HG03025 (cell line): ENCODE measurements at regions not wholly inside any gene's neighbourhood (a gene's known extent, or its start where the extent isn't known, plus 50 kb on each side); places are given as distances from the start of the nearest gene placed in this dataset.
"Not testable (repeated sequence)": the region's sequence is repeated elsewhere in the genome, so short reads cannot be mapped to it uniquely, and the experiment has no call there.

Experiments used
- ATAC-seq: cut with Tn5 transposase; IDR thresholded peaks from one replicate; pipeline ENCODE4 v1.9.1; 2021; ENCODE audit warnings: mild to moderate bottlenecking, moderate library complexity; ENCODE audit not compliant: unreplicated experiment, low FRiP score

DNA sequence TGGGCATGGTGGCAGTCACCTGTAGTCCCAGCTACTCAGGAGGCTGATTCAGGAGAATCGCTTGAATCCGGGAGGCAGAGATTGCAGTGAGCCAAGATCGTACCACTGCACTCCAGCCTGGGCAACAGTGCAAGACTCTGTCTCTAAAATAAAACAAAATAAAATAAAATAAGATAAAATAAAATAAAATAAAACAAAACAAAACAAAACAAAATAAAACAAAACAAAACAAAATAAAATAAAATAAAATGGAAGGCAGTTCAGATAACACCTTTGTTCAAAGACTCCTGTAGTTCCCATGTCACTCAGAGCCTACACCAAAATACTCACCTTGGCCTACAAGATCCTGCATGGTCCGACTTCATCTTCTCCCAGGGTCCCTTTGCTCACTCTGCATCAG is 61.3 kb downstream of the SYF2 start:
- not testable (repeated sequence) for ATAC-seq

DNA sequence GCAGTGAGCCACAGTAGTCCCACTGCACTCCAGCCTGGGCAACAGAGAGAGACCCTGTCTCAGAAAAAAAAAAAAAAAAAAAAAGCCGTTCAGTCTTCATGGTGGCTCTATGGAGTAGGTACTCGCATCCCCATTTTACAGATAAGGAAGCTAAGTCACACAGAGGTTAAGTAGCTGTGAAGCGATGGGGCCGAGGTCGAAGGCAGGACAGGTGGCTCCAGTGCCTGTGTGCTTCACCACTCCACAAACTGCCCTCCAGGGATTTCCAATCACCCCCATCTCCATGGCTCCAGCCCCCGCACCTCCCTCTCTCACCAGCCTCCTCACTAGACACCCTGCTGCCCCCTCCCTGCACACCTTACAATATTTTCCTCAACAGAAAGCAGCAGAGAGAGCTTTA is 61.9 kb downstream of the SYF2 start:
- no peak for ATAC-seq

DNA sequence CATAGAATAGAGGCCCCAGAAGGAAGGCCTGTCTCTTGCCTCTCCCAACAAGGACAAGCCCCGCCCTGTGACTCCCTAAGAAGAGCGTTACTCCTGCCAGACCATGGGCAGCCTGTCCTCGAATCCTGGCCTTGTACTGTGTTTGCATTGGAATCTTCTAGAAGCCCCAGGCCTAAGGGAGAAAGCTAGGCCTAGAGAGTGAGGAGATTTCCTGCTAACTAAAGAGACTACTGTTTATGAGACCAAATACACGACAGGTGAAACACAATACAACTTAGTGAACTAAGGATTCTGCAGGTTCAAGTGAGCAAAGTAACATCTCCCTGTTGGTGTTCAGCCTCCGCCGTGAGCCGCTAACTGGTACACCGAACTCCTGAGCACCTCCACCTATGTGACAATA is 62.7 kb downstream of the SYF2 start:
- no peak for ATAC-seq

DNA sequence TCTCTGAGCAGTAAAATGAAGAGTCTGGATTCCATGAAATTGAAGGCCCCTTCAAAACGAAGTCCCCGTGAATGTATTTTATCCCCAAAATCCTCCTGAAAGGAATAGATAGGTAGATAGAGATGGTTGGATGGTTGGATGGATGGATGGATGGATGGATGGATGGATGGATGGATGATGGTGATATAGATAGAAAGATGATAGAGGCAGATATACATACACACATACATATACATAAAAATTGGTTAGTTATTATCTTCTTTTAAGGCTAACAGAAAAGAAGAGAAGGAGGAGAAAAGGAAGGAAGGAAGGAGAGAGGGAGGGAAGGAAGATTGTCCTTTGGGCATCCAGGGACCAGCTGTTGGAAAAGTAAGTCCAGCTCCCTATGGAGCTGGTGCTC is 63.1 kb downstream of the SYF2 start:
- no peak for ATAC-seq

DNA sequence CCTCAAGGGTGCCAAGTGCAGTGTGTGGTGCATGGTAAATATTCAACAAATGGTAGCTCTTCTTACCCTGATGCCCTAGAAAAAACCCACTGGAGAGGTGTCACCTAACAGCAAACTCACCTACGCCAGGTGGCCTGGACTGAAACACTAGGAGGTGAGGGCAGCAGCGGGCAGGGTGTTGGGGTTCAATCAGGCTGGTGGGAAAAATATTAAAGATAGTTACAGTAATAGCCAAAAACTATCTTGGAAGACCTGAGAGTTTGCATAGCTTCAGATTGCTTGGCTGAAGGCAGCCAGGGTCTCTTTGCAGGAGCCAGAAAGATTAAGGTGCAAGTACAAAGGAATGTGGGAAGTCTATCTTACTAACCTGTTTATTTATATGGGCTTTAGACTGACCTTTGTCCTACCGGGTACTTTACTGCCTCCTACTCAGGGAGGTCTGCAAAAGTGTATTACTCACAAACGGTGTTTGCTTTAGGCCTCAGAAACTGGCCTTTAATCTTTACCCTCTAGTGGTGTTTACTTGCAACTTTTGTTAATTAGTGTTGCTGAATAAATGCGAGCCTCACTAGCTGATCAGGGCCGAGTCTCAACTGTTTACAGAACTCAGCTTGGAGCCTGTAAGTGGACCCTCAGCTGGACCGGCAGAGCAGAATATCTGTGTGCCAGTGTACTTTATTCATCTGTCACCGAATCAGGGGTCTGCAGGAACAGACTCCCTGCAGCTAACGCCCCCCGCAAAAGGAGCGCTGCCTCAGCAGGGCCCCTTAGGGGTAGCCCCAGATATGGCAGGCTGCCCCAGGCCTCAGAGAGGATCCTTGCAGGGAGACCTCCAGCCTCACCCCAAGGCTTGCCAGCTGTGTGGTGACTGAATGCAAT is 63.9 kb downstream of the SYF2 start:
- no peak for ATAC-seq

DNA sequence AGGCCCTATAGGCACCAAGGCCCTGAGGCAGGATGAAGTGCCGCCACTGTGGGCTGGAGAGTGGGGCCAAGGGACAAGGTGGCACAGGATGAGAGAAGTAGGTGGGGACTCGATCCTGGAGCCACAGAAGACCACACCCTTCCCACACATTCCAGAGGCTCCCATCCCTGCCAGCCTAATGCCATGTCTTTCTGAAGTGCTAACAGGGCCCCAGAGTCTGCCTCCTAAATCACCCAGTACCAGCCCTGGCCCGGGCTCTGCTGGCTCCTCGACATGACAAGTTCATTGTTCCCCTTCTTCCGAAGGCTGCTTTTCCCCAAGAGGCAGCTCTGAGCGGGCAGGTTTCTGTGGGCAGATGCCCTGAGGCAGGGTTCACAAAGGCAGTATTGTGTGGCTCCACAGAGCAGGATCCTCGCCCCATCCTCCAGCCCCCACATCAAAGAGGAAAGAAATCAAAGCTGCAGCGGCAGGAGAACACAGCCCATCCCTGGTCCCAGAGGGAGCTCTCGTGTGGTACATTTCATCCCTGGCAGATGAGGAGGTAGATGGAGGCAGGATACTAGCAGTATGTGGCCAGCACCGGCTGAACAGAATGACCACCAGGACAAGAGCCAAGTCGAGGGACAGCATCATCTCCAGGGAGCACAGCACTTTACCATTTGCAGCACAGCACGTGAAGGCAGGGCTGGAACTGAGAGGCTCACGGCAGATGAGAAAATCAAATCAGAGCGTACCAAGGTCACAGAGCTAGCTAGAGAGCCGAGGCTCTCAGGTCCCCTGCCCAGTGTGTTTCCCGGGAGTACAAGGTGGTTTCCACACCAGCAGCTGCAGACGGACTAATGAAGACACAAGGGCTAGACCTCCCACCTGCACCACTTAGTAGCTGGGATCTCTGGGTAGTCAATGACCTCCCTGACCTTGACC is 64.8 kb downstream of the SYF2 start:
- no peak for ATAC-seq

DNA sequence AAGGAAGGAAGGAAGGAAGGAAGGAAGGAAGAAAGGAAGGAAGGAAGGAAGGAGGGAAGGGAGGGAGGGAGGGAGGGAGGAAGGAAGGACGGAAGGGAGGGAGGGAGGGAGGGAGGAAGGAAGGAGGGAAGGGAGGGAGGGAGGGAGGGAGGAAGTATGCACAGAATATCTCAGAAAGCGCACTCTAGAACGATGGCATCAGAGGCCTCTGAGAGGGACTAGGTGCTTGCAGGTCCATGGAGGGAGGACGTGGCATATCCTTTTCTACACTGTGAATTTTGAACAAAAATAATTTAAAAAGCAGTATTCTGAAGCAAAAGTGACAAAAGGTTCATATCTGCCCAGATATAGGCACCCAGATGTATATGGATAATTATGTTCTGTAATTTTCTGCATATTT is 65.5 kb downstream of the SYF2 start:
- no peak for ATAC-seq

DNA sequence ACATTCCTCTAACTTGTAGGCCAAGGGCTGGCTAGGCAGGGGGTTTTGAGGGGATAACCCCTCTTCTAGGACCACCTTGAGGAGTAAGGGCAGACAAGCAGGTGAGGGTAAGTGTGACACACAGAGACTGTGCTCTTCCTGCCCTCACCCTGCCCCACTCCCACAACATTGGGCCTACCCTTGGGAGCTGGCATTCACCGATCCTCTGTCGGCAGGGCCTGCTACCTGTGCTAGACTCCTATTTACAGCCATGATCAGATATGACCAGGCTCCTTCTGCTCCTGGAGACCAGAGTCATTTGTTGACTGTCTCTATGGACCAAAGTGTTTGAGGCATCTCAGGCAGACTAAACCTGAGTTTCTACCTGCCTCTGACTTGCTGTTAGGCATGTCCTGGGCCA is 68.3 kb downstream of the SYF2 start:
- no peak for ATAC-seq

DNA sequence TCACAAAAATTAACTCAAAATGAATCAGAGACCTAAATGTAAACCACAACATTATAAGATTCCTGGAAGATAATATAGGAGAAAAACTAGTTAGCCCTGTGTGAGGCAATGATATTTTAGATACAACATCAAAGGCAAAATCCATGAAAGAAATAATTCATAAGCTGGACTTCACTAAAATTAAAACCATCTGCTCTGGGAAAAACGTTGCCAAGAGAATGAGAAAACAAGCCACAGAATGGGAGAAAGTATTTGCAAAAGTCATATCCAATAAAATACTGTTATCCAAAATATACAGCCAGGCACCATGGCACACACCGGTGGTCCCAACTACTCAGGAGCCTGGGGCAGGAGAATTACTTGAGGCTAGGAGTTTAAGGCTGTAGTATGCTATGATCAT is 70.3 kb downstream of the SYF2 start:
- no peak for ATAC-seq

DNA sequence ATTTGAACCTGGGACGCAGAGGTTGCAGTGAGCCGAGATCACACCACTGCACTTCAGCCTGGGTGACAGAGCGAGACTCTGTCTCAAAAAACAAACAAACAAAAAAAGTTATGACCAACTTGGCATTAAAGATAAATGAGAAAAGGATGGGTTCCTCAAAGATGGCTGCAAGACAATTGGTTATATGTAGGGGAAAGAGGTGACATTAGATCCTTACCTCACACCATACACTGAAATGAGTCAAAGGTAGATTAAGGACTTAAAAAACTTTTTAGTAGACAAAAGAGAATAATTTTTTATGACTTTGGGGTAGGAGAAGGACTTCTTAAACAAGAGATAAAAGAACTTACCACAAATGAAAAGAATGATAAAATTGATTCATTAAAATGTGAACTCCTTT is 74.5 kb downstream of the SYF2 start:
- ATAC-seq: no peak

DNA sequence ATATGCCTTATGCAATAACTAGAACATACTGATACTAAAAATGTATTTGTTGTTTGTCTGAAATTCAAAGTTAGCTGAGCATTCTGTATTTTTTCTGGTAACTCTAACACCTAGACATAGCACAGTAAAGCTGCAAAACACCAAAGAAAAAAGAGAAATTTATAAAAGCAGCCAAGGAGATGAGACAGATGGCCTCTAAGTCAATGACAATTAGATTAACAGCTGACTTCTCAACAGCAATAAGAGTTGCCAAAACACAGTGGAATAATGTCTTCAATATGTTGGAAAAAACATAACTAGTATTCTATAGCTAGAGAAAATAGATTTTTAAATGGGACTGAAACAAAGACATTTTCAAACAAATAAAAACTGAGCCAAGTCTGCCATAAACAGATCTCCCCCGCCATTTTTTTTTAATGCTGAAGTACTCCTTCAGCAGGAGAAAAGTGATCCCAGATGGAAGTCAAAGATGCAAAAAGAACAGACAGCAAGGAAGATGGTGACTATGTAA is 81.3 kb downstream of the SYF2 start:
- ATAC-seq: no peak

DNA sequence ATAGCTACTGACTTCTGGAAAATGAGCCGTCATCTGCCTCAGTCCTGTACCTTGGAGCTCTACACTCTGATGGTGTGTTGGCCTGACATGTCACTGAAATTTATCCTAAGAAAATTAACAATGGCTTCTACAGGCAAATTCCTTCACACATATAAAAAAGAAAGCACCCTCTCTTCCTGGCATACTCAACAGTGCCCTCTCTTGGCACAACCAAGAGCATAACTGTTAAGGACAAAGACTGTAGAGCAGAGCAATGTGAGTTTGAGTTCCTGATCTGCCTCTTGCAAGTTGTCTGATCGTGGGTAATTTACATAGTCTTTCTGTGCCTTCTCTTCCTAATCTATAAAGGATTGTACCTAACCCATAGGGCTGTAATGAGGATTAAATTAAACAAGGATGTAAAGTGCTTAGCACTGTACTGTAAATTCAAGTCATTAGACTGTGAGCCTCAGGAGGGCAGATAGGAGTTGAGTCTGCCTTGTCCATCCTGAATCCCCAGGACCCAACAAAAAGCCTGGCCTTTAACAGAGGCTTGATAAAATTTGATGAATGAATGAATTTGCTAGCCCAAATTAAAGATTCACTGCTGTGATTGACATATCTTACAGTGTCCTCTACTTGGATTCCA is 83.5 kb downstream of the SYF2 start:
- no peak for ATAC-seq

DNA sequence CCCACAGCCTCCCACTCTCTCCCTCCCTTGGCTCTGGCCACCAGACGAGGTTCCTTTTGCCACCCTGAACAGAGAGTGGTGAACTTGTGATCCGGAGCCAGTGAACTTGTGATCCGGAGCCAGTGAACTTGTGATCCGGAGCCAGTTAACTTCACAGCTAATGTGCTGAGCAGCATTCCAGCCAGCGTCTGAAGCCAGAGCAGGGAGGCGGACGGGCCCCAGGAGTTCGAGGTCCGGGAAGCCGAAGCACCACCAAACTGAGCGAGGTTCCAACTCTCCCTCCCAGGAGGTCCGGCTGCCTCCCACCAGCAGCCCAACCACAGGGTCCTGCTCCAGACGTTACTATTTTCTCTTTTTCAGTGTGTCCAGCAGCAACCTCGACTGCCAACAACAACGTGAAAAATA is 85.8 kb downstream of the SYF2 start:
- no peak for ATAC-seq

DNA sequence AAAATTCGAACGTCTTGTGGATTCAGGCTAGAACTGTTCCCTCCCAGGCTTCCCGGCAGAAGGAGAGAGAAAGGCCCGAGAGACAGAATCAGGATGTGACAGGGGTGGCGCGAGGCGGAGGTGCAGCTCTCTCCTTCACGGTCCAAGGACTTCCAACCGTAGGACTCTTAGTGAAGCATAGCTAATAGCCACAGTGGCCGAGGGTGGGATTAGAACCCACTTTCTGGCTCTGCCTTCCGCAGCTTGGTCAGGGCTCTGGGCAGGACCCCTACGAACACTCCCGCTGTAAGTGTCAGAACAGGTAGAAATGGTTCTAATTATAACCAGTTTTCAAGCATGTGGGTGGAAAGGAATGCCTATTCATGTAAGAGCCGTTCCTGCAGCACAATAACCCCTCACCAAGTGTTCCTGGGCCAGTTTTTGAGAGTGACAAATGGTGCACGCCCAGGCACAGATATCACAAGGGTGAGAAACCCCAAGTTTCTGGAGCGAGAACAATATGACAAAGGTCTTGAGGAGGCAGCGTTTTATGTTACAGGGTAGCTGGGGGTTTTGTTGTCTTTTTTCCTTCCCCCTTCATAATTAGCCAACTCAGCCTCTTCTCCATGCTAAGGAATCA is 86.4 kb downstream of the SYF2 start:
- ATAC-seq: no peak

DNA sequence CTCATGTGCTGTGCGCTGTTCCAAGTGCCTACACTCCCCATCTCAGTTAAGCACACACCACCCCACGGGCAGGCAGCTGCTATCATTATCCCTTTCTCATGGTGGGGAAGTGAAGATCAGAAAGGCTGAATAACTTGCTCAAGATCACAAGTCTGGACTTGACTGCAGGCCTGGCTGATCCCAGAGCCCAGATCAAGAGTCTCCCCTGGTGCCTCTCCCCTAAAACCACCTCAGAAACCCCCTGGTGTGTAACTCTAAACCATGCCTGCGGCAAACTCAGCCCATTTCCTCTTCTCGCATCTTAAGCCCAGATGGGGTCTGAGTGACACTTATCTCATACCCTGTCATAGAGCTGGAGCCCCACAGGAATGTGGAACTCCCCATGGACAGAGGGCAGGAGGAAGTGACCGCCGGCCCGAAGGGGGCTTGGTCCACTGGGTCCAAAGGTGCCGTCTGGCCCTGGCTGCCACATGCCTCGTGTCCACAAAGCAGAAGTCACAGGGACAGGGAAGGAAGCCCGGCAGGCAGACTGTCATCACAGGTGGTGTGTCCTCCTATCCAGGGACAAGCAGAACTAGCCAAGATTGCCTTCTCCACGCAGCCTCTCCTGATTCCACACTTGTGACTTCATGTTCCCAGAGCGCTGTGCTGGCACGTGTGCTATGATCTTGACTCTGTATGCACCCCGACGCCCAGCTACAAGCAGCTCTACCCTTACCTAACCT is 92.1 kb downstream of the SYF2 start:
- ATAC-seq: no peak

DNA sequence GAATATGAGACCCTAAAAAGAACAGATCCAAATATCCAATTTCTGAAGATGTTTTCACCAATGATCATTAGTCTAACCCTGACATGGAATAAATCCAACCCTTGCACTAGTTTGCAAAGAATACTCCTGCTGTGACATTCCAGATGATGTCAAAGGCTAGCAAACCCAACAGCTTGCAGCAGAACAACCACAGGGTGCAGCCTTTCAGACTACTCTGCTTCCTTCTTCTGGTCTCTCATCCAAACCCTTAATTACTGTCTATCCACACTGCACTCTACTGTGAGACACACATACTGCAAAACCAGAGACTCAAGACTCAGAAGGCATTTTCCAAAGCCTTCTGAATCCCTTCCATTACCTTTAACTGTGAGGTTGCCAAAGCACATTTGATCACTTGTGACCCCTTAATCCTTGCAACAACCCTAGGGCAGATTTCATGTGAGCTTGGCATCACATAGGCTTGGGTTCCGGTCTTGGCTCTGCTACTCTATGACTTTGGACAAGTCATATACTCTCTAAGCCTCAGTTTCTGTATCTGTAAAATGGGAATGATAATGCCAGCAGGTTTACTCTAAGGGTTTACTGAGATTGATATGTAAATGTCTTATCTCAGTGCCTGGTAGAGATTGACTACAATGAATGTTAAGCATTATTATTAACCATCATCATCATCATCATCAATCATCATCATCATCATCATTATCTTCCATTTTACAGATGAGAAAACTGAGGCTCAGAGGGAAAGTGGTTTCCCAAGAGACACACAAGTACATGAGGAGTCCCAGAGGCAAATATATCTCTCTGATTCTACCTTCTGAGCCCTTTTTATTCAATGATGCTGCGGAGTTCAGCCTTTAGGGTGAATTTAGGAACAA is 94.5 kb downstream of the SYF2 start:
- ATAC-seq: no peak

DNA sequence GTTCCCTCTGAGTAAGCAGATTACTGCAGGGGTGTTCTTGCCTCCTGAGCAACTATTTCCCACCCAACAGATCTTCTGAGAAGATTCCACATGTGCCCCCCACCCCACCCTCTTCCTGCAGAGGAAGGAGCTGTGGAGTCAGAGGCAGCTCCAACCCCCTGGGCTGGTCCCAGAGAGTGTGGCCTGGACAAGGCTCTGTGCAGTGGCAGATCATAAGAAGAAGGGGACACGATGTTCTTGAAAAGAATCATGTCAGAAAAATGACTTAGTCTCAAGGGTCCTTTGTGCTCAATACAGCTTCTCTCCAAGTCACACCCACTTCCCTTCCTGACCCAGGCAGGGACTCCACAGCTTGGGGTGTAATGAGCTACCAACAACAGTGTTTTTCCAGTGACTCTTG is 95.2 kb downstream of the SYF2 start:
- no peak for ATAC-seq

DNA sequence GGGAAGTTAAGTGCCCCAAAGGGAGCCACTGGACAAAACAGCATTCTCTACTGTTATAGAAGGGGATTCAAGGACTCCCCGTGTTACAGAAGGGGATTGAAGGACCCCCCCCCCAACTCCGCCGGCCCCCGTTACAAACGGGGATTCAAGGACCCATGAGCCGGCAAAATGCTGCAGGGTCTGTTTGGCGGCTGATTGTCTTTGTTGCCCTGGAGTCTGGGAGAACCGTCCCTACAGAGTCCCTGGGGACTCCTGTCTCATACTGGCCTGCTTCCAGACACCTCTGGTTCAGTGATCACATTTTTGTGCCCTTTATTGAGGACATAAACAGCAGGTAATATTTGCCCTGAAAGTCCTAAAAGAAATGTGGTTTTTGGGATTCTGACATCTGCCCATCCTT is 96.4 kb downstream of the SYF2 start:
- no peak for ATAC-seq
